ENCODE measurements at regions not wholly inside any gene's neighbourhood (a gene's known extent, or its start where the extent isn't known, plus 50 kb on each side); places are given as distances from the start of the nearest gene placed in this dataset.

- no peak for DNase-seq (ENCODE audit: low read depth, low spot score)
Observed at GRCh38 chr14:27371868-27372267, 774.0 kb upstream of the NOVA1 start.

- DNase-seq (ENCODE audit: low read depth, low spot score), result peak; percentile 23
Observed at GRCh38 chr14:27372771-27373170, 774.9 kb upstream of the NOVA1 start.

GRCh38 chr14:27384124-27384523 lies 786.3 kb upstream of the NOVA1 start:
- DNase-seq (ENCODE audit: low read depth, low spot score), result no peak

DNA sequence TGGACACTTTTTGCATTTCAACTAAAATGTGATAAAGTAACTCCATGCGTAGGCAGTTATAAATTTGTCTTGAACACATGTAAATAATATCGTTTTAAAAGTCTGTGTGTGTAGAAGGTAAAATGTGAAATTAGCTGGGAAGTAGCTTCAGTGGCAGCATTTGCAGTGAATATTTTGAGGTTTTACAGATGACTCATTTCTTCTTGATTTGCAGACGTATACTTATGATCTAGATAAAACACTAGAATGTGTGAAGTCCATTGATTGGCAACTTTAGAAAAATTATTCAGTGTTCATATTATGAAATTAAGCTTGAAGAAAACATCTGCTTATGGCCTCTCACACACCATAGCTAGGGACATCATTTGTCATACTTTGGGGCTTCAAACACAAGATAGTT lies 788.6 kb upstream of the NOVA1 start:
- DNase-seq (ENCODE audit: low read depth, low spot score), result peak; percentile 23

- DNase-seq (ENCODE audit: low read depth, low spot score), result peak; percentile 48
Observed at GRCh38 chr14:27387463-27387862, 789.6 kb upstream of the NOVA1 start.

GRCh38 chr14:27389402-27389801 lies 791.6 kb upstream of the NOVA1 start:
- no peak for DNase-seq (ENCODE audit: low read depth, low spot score)

DNA sequence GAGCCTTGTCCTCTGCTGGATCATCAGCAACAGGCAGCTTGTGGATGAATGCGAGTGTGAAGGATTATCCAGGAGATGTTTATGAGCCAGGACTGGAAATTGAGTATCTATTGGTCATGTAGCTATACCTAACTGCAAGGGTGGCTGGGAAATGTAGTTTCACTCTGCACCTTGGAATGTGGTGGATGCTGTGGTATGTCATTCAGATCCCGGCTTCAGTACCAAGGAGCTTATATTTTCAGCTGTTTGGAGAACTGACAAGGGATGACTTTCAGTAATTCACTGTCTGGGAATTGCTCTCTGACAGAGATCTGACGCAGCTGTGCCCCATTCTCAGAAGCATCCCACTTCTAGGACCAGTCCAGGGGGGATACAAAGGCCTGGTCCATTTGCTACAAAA lies 792.3 kb upstream of the NOVA1 start:
- no peak for DNase-seq (ENCODE audit: low read depth, low spot score)

- peak; percentile 47 for DNase-seq (ENCODE audit: low read depth, low spot score)
Observed at GRCh38 chr14:27391331-27391730, 793.5 kb upstream of the NOVA1 start.

DNA sequence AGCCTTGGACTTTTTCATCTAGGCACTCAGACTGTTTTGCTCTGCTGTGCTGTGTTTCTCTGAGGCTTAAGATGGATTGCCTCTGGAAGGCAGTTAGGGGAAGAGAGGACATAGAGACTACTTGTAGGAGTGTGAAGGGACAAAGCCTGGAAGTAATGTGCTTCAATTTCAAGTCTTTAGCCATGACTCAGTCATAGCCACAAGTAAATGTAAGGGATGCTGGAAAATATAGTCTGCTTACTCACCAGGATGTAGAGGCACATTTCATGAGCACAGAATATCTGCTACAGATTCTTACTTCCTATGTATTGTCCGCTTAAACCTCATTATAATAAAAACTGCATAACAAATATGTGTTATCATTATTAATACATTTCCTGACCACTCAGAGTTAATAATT lies 794.3 kb upstream of the NOVA1 start:
- peak; percentile 70 for DNase-seq (ENCODE audit: low read depth, low spot score)

GRCh38 chr14:27409944-27410343 lies 812.1 kb upstream of the NOVA1 start:
- no peak for DNase-seq (ENCODE audit: low read depth, low spot score)

DNA sequence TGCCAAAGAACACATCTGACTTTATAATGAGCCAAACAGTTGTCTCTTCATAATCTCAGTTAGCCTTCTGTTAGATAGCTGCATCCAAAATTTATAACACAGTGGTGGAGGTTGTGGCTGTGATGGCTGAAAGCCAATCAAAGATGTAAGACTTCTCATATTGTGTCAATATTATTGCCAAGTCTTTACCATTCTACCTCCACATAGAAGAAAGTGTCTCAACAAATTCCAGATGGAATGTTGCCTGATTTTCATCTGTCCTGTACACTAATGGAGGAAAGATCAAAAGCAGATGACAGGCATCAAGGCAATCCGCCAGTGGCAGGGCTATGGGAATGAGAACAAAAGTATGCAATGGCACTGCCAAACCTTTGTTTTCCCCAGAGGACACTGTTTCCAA lies 813.1 kb upstream of the NOVA1 start:
- DNase-seq (ENCODE audit: low read depth, low spot score), result peak; percentile 69

DNA sequence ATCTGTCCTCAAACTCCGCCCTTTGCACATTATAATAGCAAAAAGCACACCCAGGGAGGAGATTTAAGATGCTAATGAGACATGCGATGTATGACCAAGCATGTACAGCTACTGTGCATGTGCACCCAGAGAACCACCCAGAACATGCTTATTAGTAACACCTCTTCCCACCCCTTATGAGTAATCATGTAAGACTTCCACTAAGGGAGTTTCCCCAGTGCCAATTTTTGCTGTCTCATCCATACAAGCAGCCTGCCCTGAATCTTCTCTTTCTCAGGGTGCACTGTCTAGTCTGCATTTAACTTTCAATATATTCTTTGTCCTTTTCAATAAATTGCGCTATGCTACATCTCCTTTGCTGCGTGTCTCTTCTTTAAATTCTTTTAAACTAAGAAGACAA lies 830.0 kb upstream of the NOVA1 start:
- peak; percentile 53 for DNase-seq (ENCODE audit: low read depth, low spot score)

GRCh38 chr14:27435923-27436670 lies 838.3 kb upstream of the NOVA1 start:
- DNase-seq (ENCODE audit: low read depth, low spot score), result no peak

DNA sequence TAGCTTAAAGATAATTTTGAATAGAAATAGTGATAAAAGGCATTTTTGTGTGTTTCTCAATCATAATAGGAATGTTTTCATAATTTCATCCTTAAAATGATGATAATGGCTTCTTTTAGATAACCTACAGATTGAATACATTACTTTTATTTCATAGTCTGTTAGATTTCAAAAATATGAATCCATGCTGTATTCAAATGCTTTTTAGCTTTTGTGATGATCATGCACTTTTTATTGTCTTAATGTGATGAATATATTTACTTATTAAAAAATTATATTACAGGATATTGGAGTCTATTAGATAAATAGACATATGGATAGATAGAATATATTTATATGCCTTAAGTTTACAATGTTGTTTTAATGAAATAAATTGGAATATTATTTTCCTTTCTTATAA lies 886.8 kb upstream of the NOVA1 start:
- no peak for DNase-seq (ENCODE audit: low read depth, low spot score)

DNA sequence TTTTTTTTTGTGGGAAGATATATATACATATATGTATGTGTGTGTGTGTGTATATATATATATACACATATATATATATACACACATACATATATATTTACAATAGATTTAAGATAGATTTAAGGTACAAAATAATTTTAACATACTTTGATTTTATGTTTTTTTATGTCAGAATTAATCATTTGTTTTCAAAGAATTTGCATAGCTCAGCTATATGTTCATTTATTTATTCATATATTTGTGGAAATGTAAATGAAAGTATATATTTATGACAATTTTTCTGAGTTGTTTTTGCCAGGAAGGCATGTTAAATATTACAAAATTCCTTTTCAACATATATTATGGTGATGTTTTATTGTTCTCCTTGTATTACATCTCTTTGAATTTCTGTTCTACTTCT lies 887.4 kb upstream of the NOVA1 start:
- DNase-seq (ENCODE audit: low read depth, low spot score), result no peak

DNA sequence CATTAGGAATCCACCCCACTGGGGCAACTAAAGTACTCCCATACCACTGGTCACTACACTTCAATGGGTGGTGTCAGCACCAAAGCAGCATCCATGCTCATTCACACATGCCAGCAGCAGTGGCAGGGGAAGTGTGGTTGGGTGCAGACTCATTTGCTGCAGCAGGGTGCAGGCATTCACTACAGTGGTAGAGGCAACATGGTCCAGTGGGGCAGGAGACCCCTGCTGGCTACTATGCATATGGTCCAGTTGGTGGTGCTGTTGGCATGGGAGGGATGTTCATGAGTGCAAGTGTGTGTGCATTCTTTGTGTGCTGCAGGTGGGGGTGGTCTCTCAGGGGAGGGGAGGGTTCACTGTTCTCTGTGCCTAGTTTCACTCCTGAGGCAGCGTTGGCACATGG lies 908.4 kb upstream of the NOVA1 start:
- DNase-seq (ENCODE audit: low read depth, low spot score), result no peak

DNA sequence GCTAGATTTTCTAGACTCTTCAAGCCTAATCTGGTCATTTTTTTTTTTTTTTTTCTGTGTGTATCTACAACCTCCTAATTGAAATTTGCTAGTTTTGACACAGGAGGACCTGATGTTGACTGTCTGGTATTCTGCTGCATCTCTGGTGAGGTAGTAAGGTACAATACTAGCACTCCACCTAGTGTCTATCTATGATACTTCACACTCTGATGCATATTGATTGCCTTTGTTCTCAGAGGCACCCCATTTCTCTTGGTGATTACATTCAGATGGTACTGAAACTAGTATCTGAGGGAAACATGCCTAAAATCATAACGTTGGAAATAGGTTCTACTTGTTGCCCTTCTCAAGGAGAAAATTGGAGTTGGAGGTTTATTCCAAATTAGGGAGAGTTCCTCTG lies 930.5 kb upstream of the NOVA1 start:
- DNase-seq (ENCODE audit: low read depth, low spot score), result peak; percentile 70

DNA sequence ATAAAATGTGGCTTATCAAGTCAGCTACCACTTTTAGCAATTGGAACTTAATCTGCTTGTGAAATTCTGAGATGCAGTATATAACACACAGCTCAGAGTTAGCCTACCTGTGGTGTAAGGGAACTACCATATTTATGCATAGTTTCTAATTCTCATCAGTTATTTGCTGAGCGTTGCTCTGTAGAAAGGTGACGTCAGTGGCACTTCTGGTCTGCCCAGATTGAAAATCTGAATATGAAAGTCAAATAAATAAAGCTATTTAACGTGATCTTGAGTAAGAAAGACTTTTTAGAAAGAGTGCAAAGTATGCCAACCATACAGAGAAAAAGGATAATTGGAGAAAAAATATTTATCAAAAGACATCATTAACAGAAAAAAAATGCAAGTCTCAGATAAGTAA lies 938.9 kb upstream of the NOVA1 start:
- no peak for DNase-seq (ENCODE audit: low read depth, low spot score)

GRCh38 chr14:27546111-27546510 lies 948.3 kb upstream of the NOVA1 start:
- no peak for DNase-seq (ENCODE audit: low read depth, low spot score)

DNA sequence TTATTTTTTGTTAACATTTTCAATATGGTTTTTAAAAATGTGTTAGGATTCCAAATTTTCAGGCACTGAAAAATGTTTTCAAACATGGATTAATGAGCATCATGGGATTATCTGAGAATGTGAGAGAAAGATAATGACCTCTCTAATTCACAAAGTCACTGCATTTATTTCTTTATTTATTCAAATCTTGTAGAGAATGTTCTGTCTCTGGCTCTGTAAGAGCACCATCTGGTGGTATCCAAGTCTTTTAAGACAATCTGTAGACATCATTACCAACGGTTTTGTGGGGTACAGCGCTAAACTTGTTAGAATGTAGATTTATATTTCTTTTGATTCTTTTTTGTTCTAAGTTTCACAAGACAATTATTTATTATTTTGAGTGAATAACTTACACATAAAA lies 956.0 kb upstream of the NOVA1 start:
- peak; percentile 11 for DNase-seq (ENCODE audit: low read depth, low spot score)

DNA sequence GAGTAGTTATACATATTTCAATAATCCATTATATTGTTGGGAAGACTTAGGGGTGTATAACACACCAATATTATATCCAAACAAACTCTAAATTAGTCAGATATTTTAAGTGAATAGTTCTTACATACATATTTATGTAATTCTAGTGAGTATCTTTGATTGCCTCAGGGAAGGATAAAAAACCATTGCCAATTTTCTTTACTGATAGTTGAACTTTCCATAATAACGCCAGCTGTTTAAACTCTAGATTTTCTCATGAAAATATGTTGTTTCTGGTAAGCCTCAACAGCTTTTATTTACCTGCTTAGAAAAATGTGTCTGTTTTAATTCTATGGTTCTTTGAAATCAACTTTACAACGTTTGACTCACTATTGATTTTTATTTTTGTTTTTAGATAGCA lies 959.6 kb upstream of the NOVA1 start:
- DNase-seq (ENCODE audit: low read depth, low spot score), result no peak

GRCh38 chr14:27559848-27560247 lies 962.0 kb upstream of the NOVA1 start:
- no peak for DNase-seq (ENCODE audit: low read depth, low spot score)

DNA sequence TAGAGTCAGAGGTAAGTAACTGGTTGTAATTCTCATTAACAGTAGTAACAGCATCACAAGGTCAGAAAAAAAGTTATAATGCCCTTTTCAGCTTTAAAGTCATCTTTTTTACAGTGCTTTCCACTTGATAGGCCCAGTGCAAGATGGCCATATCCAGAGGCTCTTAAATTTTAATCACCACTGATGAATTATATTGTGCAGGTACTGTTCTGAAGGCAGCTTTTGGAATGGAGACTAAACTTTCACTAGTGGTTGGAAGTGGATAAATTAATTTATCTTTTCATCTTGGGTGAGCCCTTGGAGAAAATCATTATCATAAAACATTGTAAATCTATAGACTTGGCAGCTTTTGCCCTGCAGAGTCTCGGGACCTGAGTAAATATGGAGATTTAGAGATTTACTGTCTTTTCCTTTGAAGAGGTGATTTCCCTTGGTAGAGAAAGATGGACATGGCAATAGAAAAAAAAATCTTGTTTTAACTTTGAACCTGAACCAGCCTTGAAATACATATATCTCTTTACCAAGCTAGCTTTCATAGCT lies 969.1 kb upstream of the NOVA1 start:
- no peak for DNase-seq (ENCODE audit: low read depth, low spot score)

GRCh38 chr14:27573018-27573417 lies 975.2 kb upstream of the NOVA1 start:
- no peak for DNase-seq (ENCODE audit: low read depth, low spot score)

All from astrocyte of the hippocampus (primary cell).